ENCODE measurements at regions not wholly inside any gene's neighbourhood (a gene's known extent, or its start where the extent isn't known, plus 50 kb on each side); places are given as distances from the start of the nearest gene placed in this dataset.

DNA sequence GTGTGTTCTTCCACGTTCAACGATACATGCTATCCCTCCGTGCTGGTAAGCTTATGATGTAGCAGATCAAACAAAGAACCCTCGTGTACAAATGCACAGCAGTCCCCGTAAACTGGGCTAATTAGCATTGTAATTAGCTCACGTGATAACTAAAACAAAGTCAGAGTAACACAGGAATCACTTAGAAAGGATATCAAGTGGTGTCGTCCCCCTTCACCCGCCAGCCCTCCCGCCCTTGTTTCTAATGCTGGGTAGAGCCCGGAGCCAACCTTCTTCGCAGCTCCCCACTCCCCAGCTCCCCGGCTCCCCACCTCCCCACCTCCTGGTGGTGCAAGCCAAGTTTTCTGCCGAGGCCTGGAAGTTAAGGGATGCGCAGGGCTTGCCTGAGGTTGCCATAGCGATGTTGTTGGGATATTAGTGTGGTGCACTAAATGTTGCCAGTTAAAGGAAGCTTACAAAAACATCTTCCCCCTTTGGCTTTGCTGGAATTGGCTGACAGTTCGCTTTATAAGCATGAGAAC is 357.9 kb upstream of the CCNH start:
- no peak for DNase-seq
- TF ChIP-seq GATA1 (IDR thresholded peaks at IDR 0.05; ENCODE audit: low read depth, low read length) = no peak

DNA sequence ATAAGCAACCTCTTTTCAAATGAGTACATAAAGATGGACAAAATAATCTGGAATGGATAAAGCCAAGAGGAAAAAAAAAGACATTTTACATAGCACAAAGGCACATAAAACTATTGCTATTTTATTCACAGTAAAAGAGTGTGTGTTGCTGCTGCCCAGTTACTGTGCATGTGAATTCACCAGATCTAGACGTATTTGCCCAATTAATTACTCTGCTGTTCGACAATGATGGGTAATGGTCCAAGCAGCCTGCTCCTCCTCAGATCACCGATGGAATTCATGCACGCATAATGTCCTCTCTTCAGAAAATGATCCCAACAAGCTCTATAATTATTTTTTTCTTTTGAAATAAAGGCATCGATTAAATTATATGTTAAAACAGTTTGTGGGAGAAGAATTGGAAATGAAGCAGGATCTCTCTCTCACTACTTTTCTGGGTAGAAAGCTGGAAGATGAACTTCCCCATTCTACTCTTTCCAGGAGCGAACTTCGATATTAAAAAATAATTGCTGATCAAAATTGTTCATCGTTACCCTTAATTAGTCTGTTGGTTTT is 357.4 kb upstream of the CCNH start:
- TF ChIP-seq POLR2A (IDR thresholded peaks at IDR 0.05; ENCODE audit: low read length) (no peak), GATA1 (IDR thresholded peaks at IDR 0.05; ENCODE audit: low read depth, low read length) (no peak)

DNA sequence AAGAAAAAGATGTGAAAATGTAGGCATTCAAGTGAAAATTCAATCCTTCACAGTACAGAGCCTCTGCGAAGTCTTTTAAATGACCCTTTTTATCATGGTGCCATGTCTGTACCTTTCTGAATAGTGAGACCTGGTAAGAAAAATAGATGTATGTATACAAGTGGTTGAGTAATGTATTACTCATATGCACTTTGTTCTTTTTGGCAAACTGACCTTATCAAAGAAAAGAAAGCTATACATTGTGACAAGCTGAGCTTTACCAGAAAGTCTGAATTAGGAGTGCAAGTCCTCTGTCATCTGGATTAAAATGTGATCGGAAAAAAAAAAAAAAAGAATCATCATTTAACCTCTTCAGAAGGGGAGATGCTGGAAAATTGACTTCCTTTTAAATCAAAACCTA is 356.4 kb upstream of the CCNH start:
- TF ChIP-seq POLR2A (IDR thresholded peaks at IDR 0.05; ENCODE audit: low read length) (no peak), GATA1 (IDR thresholded peaks at IDR 0.05; ENCODE audit: low read depth, low read length) (no peak)
- no peak for DNase-seq

More for the DNA sequence above, 357.4 kb upstream of the CCNH start:
- DNase-seq = no peak

DNA sequence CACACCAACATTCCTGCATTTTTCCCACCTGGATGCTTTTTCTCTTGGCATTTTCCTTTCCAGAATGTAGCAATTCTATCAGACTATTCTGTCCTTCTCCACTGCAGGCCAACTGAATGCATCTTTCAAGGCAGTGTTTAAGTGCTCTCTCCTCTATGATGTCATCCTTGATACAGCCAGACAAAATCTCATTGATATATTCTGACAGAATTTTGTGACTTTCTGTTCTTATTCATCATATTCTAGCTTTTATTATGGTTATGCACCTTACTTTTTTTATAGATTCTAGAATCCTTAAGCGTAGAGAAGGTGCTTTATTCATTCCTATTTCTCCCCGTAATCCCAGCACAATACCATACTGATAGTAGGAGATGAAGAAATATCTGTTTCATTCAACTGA is 355.5 kb upstream of the CCNH start:
- no peak for TF ChIP-seq GATA1 (IDR thresholded peaks at IDR 0.05; ENCODE audit: low read depth, low read length)
- no peak for TF ChIP-seq POLR2A (IDR thresholded peaks at IDR 0.05; ENCODE audit: low read length)
- DNase-seq = no peak

DNA sequence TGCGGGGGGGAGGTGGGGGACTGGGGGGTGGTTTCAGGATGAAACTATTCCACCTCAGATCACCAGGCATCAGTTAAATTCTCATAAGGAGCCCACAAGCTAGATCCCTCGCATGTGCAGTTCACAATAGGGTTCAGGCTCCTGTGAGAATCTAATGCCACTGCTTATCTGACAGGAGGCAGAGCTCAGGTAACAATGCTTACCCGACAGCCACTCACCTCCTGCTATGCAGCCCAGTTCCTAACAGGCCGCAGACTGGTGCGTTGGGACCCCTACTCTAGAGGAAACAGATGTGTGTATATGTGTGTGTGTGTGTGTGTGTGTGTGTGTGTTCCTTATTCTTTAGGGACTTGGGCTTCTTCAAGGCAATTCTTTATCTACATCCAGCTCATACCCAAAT is 352.3 kb upstream of the CCNH start:
- no peak for TF ChIP-seq POLR2A (IDR thresholded peaks at IDR 0.05; ENCODE audit: low read length)
- TF ChIP-seq GATA1 (IDR thresholded peaks at IDR 0.05; ENCODE audit: low read depth, low read length) = no peak
- DNase-seq = no peak

DNA sequence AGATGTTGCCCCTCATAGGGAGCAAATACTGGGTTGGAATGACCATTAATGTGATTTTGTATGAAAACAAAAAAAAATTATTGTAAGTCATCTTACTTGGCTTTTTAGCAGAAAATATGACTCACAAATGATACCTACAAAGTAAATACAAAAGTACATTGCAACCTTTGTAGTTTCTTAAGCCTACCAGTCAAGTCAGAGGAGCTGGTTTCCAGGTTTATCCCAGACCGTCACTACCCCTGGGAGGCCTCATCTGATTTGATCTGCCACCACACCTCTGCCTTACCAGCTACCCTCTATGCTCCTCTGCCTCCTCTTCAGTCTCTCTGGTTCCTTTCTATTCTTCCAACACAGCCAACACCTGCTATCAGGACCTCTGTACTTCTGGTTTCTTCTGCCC is 349.9 kb upstream of the CCNH start:
- DNase-seq = no peak
- no peak for TF ChIP-seq POLR2A (IDR thresholded peaks at IDR 0.05; ENCODE audit: low read length)
- no peak for TF ChIP-seq GATA1 (IDR thresholded peaks at IDR 0.05; ENCODE audit: low read depth, low read length)

DNA sequence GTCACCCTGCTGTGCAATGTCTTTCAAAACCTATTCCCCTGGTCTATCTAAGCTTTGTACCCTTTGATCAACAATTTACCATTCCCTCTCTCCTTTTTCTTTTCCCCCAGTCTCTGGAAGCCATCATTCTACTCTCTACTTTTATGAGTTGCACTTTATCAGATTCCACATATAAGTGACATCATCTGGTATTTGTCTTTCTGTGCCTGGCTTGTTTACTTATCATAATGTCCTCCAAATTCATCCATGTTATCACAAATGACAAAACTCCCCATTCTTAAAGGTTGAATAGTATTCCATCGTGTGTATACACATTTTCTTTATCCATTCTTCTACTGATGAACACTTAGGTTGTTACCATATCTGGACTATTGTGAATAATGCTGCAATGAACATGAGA is 344.2 kb upstream of the CCNH start:
- DNase-seq = no peak
- TF ChIP-seq GATA1 (IDR thresholded peaks at IDR 0.05; ENCODE audit: low read depth, low read length) (no peak), POLR2A (IDR thresholded peaks at IDR 0.05; ENCODE audit: low read length) (no peak)

DNA sequence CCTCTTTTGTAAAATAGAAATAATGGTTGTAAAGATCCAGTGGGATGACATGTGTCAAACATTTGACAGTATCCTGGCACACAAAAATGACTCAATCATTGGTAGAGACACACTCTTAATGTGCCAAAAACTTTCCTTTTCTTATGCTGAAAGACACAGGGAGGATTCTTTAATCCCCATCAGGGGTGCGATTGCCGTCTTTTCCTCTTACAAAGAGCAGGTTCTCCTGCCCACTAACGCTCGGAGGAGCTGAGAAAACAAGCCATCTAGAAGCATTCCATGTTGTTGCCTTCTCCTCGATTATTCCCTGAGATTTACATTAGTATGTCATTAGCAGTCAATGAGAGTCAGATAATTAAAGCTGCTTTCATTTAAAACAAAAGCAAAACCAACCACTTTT is 342.6 kb upstream of the CCNH start:
- DNase-seq = no peak
- TF ChIP-seq GATA1 (IDR thresholded peaks at IDR 0.05; ENCODE audit: low read depth, low read length) (no peak), POLR2A (IDR thresholded peaks at IDR 0.05; ENCODE audit: low read length) (no peak)

DNA sequence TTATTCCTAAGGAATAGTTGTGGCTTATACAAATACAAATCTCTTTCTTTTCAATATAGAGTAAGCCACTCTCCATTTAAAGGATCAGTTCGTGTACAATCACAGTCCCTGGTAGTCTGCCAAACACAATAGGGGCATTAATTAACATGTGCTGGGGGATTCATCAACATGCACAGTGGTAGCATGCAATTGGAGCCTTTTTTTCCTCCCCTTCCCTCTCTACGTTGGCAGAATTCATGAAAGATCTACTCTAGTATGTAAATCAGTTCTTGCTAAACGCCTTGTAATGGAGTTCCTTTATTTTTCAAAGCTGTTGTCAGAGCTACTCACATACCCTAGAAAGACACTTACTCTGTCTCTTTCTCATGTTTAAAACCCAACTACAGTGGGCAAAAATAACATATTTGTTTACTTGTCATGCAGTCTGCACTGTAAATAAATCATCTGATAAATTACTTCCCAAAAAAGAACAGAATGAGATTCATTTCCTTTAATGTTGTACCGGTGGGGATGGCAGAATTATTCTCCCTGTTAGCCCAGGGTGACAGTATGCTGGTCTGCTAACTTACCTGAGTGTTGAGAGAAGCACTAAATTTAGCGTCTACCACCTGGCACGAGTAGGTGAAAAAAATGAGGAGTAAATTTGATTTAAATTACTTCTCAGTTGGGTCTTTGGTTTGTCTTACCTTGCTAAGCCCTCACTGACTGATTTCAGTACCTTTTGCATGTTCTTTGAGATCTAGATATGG is 341.5 kb upstream of the CCNH start:
- TF ChIP-seq GATA1 (IDR thresholded peaks at IDR 0.05; ENCODE audit: low read depth, low read length) (no peak), POLR2A (IDR thresholded peaks at IDR 0.05; ENCODE audit: low read length) (no peak)

DNA sequence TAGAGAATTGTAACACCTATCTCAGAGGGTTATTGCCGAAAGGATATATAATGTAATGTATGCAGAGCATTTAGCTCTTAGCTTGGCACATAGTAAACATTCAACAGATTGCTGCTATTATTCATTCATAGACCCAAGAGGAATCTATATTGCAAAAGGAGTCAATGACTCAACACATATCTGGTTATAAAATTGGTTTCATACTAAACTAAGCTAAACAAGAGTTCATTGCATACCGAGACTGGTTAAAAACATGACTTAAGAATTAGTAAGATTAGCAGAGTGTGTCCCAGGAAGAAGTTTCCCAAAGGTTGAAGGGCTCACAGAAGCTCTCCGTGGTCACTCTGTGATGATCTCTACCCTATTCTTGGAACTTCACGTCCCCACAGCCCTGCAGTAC is 339.6 kb upstream of the CCNH start:
- DNase-seq = no peak
- no peak for TF ChIP-seq GATA1 (IDR thresholded peaks at IDR 0.05; ENCODE audit: low read depth, low read length)
- no peak for TF ChIP-seq POLR2A (IDR thresholded peaks at IDR 0.05; ENCODE audit: low read length)

More for the DNA sequence above, 341.5 kb upstream of the CCNH start:
- no peak for DNase-seq

DNA sequence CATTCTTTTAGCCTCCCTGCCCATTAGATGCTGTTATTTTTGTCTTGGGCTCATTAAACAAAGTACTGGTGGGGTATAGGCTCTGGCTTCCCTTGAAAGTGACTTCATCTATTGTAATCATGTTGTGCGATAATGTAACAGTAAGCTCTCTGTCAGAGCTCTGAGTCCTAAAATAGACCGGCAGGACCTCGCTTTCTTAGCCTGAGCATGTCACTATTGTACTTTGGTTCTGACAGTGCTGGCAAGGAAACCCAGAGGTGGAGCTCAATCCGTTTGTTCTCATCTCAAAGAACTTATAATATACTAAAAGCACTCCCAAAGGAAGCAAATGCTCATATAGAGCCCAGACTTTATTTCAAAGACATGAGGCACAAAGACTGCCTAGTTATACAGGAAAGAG is 339.1 kb upstream of the CCNH start:
- TF ChIP-seq GATA1 (IDR thresholded peaks at IDR 0.05; ENCODE audit: low read depth, low read length) = no peak
- no peak for TF ChIP-seq POLR2A (IDR thresholded peaks at IDR 0.05; ENCODE audit: low read length)
- DNase-seq = no peak

DNA sequence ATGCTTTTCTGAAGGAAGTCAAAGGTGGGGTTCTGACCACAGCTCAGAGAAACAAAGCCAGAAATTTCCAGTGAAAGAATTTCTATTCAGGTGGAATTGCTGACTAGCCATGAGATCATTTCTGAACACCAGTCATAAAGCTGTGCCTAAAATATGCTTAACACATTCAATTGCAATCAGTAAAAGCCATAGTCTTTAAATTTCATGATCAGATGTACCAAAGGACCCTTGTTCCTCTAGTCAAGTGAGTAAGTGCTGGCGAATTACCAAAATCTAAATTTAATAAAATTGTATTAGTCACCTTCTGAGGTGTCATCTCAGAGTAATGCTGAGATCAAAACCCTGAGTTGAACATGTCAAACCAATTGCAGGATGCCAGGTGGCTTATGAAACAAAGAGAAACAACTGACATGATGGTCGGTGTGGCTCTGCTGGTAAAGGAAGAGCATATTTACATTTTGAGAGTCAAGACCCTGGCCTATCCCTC is 334.2 kb upstream of the CCNH start:
- DNase-seq = no peak

DNA sequence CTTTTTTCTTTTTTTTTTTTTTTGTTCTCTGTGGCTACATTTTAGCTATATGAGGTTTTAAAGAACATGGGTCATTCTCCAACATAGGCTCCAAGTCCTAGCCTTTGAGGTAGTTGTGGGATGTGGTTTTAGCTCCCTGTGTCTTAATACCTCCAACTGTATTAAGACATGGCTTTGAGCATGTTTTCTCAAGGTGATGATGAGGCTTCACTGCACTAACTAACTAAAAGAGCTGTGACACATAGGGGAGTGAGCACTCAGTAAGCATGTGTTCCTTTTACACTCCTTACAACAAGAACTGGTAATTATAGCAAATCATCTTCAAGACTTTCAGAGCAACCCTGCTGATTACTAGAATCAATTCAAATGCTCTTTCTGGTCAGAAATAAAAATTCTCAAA is 333.6 kb upstream of the CCNH start:
- TF ChIP-seq GATA1 (IDR thresholded peaks at IDR 0.05; ENCODE audit: low read depth, low read length) (no peak), POLR2A (IDR thresholded peaks at IDR 0.05; ENCODE audit: low read length) (no peak)
- no peak for DNase-seq

More for the DNA sequence above, 334.2 kb upstream of the CCNH start:
- no peak for TF ChIP-seq GATA1 (IDR thresholded peaks at IDR 0.05; ENCODE audit: low read depth, low read length)
- TF ChIP-seq POLR2A (IDR thresholded peaks at IDR 0.05; ENCODE audit: low read length) = no peak

DNA sequence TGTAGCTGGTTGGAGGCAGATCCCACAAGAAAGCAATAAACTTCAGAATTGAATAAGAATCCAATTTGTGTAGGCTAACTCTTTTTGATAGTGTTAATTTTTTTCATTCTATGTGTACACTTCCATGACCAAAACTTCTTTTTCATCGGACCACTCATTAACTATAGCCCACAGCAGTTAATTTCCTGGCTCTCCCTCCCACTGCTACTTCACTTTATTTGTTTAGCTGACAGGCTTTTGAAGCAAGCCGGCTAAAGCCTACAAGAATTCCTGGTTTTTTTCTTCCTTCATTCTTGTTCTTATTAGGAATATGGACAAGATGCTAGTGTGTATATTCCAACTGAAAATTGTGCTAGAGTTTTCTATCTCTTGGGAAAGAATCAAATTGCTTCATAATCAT is 329.2 kb upstream of the CCNH start:
- no peak for DNase-seq
- no peak for TF ChIP-seq POLR2A (IDR thresholded peaks at IDR 0.05; ENCODE audit: low read length)
- no peak for TF ChIP-seq GATA1 (IDR thresholded peaks at IDR 0.05; ENCODE audit: low read depth, low read length)

DNA sequence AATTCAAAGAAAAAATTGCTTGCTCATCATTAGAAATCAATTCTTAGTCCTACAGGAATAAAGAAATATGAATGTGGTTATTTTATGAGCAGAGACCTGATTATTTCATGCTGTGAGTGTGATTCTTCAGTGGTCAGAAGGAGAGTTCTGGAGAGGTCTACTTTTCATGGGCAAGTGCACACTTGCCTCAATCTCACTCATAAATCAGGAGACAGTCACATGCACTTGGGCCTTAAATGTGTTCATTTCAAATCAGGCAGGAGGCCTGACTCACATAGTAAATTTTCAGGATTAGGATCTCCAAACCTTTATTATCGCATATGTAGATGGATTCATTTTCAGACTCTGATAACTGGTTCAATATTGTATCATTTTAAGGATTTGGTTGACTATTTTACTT is 323.2 kb upstream of the CCNH start:
- DNase-seq = no peak
- no peak for TF ChIP-seq GATA1 (IDR thresholded peaks at IDR 0.05; ENCODE audit: low read depth, low read length)
- TF ChIP-seq POLR2A (IDR thresholded peaks at IDR 0.05; ENCODE audit: low read length) = no peak

Measured in erythroblast (primary cell).